ENCODE measurements at regions not wholly inside any gene's neighbourhood (a gene's known extent, or its start where the extent isn't known, plus 50 kb on each side); places are given as distances from the start of the nearest gene placed in this dataset.

DNA sequence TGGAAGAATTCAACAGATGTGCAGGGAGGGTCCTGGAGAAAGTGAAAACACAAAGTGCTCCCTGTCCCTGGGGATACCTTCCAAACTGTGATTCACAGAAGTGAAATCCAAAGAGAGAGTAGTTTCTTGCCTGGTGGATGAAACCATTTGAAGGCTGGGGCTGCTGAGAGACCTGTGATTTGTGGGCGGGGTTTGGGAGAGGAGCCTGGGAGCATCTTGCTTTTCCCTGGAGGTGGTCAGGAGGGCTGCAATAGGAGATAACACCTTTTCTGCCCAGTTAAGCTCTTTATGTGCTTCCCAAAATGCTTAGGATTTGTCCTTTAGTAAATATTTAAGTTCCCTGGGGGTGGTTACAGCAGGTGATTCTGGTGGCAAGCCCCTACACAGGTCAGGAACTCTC is 105.3 kb upstream of the TPK1 start:
- TF ChIP-seq ZFX (IDR thresholded peaks at IDR 0.05) (no peak), POLR2A (IDR thresholded peaks at IDR 0.05; ENCODE audit: borderline replicate concordance, extremely low read depth, insufficient read depth, insufficient read length) (no peak), CTCF (IDR thresholded peaks at IDR 0.05 in 2 of 3, conservative IDR thresholded peaks at IDR 0.05 in 1 of 3; ENCODE audit: borderline replicate concordance in 1 of 3, insufficient read depth in 1 of 3, low read depth in 2 of 3, low read length in 2 of 3) (no peak)

Data from HCT116 (cell line).